LNCAP (cell line): ENCODE measurements at regions not wholly inside any gene's neighbourhood (a gene's known extent, or its start where the extent isn't known, plus 50 kb on each side); places are given as distances from the start of the nearest gene placed in this dataset.

Experiments
- TF ChIP-seq, protein P1 (sequence below): fragments of 450-650 bp; IDR thresholded peaks from 2 replicates; pipeline ENCODE4 v1.5.1; 2017; ENCODE audit warnings: mild to moderate bottlenecking

DNA sequence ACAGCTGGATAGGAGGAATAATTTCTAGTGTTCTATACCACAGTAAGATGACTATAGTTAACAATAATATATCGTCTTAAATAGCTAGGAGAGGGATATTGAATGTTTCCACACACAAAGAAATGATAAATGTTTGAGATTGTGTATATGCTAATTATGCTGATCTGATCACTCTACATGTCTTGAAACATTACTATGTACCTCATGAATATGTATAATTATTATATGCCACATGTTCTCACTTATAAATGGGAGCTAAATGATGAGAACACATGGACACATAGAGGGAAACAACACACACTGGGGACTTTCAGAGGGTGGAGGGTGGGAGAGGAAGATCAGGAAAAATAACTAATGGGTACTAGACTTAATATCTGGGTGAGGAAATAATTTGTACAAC is 53.2 kb upstream of the MAGEA4 start:
- TF ChIP-seq, protein P1, sequence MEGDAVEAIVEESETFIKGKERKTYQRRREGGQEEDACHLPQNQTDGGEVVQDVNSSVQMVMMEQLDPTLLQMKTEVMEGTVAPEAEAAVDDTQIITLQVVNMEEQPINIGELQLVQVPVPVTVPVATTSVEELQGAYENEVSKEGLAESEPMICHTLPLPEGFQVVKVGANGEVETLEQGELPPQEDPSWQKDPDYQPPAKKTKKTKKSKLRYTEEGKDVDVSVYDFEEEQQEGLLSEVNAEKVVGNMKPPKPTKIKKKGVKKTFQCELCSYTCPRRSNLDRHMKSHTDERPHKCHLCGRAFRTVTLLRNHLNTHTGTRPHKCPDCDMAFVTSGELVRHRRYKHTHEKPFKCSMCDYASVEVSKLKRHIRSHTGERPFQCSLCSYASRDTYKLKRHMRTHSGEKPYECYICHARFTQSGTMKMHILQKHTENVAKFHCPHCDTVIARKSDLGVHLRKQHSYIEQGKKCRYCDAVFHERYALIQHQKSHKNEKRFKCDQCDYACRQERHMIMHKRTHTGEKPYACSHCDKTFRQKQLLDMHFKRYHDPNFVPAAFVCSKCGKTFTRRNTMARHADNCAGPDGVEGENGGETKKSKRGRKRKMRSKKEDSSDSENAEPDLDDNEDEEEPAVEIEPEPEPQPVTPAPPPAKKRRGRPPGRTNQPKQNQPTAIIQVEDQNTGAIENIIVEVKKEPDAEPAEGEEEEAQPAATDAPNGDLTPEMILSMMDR, result no peak

DNA sequence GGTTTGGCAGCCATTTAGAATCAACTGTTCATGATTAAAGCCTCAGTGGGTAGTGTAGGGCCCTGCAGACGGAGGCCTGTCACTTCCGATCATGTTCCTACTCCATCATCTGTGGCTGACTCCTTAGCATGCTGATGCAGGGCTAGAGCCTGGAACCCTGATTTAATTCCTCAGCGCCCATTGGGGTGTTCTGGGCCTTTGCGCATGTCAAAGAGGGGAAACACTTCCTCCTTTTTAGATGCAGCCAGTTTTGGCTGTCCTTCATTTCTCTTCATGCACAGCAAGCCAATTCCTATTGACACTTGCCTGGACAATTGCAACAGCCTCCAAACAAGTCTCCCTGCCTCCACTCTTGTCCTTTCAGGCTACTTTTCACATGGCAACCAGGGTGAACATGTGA is 51.9 kb upstream of the MAGEA4 start:
- TF ChIP-seq, protein P1, result no peak
